Islet precursor cell (in vitro differentiated cells): ENCODE measurements at regions not wholly inside any gene's neighbourhood (a gene's known extent, or its start where the extent isn't known, plus 50 kb on each side); places are given as distances from the start of the nearest gene placed in this dataset.

Experiments used
- DNase-seq: peaks from one replicate; pipeline ENCODE4 v3.0.0-alpha.2; 2018

DNA sequence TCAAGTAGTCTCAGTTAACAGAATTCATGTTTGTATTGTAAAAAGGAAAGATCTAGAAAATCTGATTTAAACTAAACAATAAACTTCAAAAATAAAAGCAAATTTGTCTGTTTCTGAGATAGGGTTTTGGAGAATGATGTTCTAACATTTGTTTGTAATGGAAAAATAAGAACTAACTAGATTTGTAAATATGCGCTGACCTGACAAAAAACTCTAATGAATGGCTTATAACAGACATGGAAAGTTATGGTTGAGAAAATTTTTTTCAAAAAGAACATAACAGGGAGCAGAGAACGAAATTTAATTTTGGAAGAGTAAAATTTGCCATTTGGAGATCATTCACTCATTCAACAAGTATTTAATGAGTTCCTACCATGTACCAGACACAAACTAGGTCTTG, 179.0 kb upstream of the TARS1 start:
- DNase-seq = no peak

DNA sequence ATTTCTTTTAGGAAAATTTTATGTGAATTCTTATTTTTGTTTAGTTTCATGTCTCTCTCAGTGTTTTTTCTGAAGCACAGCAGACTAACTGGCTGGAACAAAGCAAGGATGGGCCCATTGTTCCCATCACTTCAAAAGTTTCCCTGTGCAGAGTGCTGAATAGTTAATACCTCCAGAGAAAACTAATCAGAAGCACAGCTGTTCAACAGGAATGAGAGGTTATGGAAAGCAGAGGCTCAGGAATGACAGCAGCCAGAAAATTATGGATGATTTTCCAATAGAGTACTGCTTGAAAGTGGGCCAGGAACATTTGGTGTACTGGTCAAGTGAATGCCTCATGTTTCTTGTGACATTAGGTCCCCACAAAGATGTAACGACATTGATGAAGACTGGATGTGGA, 173.0 kb upstream of the TARS1 start:
- DNase-seq = no peak

DNA sequence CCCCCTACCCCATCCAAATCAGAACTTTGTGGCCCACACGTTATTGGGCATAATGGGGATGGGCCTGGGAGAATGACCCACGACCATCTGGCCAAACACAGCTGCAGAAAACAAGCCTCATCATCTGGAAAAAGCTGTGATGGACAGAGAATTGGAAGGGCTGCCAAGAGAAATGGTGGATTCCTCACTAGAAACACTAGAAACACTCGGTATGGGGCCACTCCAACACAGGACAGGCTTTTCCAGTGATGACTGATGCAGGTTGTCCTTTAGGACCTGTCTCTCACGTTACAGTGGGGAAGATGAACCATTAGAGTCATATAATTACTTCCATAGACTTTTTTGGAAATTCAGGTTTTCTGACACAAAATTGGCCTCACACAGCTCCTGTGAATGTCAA, 172.4 kb upstream of the TARS1 start:
- no peak for DNase-seq

DNA sequence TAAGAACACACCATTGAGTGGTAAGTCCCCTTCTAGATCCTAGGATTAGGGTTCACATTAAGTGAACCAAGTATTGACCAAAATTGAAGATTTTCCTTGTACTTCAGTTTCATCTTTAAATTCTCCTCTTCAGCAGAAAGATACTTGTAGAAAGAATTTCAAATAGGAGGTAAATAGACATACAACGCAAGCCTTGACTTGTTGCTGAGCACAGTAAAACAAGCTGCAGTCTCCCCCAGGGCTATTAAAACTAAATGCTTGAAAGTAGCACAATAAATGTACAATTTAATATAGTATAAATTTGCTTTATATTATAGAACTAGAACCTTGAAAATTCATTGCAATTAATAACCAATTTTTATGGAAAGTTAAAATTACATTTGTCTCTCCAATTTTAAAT, 170.1 kb upstream of the TARS1 start:
- DNase-seq = no peak

DNA sequence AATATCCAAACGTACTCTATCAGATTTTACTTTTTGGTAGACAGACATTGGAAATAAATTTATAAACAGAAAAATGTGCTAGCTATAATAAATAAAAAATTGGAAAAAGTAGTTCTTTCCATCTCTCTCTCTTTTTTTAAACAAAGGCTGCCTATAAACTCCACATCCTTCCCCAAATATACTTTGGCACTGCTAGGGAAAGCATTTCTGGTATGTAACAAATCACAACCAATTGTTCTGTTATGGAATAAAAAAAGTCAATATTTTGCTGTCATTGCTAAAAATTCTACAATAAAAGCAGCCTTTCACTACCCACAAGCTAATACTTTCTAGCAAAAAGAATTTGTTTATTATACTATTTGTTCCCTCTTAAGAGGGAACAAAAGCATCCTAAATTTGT, 169.2 kb upstream of the TARS1 start:
- no peak for DNase-seq

DNA sequence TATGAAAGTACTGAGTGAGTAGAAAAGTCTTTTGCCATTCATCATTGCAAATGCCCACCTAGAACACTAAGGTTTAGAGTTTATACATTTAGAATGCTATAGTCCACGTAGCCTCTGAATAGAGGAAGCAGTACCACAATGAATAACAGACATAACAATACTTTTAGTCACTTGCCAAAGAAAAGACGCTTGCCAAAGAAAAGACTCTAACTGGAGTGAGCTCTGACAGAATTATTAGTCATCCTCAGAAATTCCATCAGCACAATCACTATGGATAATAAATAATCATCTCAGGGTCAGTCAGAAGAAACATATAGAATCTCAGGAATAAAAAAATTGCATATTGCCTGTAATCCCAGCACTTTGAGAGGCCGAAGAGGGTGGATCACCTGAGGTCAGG, 168.5 kb upstream of the TARS1 start:
- DNase-seq = no peak

DNA sequence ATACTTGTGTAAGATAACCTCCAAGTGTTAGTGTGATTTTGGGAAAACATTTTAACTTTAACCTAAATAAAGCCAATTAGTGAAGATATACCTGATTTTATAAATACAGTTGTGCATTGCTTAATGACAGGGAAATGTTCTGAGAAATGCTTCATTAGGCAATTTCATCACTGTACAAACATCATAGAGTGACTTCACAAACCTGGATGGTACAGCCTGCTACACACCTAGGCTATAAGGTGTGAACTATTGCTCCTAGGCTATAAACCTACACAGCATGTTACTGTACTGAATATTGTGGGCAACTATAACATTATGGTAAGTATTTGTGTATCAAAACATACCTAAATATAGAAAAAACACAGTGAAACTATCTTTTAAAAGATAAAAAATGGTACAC, 166.8 kb upstream of the TARS1 start:
- DNase-seq = no peak

DNA sequence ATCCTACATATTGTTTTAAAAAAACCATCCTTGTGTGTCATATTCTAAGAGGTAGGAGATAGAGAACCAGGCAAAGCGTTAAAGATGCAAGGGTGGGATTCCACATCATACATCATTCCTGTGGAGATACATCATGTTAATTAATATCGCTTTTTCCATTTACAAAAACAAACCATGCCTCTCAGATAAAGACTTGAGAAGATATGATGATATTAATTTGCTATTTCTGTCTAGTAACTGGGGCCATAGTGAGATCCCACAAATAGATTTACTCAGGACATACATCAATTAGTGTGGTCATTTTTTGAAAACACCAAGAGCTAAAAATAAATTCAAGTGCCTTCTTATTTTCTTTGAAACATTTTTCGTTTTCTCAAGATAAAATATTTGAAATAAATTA, 165.4 kb upstream of the TARS1 start:
- no peak for DNase-seq

DNA sequence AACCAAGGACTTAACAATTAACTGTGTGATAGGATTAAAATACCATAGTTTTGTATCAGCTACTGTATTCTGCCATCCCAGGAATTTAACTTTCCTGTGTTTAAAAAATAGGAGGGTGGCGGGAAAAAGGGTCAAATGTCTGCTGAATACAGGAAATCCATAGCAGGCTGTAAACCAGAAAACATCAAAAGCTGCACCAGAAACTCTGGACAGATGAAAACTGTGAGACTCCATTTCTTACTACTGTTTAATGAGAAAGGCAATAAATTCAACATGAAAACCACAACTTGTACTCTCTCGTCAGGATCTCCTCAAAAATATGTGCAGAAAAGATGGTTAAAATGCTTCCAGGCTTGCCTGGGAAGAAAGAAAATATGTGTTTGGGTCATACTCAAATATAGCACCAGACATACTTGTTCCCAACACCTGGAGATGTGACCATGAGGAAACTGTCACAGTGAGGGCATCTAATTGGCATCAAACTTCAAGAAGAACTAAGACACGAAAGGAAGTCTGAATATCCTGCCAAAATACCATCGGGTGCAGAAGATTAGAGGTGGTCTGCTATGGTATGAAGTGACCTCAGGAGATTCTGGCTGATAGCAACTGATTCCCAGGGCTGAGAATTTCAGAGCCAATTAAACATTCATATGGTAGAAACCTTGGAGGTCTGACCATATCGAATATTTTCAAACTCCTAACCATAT, 164.7 kb upstream of the TARS1 start:
- DNase-seq = no peak

DNA sequence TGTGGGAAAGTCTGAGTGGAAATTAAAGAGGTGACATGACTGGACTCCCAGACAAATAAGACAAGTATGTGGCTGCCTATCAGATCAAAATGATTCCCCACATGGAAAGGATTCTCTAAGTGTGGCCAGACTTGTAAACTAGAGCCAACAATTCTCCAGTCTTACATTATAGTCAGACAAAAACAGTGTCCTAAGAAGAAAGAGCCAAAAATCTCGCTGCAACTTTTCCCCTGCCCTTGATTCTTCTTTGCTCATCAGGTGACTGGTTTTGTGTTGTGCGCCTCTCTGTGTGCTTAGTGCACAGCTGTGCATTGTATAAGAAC, 164.2 kb upstream of the TARS1 start:
- no peak for DNase-seq

DNA sequence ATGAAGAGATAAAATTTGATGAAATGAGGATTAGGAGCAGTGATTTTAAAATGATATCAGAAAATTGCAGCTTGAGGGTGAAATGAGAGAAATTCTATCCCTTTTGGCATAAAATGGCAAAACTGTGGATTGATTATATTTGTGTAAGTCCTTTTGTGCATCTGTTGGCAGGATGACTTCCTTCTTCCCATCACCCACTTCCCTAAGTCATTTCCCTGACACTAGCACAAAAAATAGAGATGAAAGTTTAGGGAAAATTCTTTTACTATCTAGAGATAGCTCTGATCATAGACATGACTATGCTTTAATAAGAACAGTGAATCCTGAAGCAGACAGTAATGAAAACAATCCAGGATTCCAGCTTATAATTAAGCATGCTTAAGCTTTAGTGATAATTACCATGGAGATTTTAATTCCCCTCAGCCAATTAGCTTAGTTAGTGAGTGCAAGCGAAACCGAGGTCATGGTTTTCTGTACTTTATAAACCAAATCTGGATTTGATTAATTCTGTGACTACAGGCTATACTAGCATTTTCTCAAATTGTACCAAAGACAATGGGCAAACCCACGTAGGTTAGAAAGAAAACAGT, 163.6 kb upstream of the TARS1 start:
- DNase-seq = no peak

DNA sequence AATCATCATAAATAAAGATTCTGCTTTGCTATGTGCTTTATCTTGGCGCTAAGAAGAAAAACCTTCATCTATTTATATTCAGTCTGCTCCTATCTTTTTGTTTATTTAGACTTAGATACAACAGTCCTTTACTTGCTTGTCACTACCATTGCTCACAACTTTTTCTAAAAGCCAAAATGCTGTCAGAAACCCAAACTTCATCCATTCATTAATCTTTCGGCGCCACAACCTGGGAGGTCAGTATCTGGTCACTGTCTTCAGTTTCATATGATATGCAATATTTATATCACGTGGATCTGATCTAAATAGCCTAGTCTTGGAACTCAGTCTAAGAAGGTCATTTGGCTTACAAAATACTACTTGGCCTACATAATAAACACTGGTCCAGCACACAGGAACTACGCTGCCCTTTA, 159.3 kb upstream of the TARS1 start:
- DNase-seq = no peak

DNA sequence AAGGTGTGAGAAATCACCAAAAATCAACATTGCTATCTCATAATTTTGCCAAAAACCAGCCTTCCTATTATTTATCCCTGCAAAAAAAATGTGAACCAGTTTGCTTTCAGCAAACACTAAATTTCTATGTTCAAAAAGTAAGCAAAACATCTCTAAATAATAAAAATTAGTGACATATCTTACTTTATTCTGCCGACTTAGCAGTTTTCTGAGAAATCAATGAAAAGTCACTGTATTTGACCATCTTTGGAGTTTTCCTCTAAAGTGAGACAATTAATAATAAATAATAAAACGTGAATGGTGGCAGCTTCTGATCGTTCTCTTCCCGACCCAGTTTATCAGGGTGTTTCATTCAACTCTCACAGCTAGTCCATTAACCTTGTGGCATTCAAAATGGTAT, 158.6 kb upstream of the TARS1 start:
- no peak for DNase-seq

DNA sequence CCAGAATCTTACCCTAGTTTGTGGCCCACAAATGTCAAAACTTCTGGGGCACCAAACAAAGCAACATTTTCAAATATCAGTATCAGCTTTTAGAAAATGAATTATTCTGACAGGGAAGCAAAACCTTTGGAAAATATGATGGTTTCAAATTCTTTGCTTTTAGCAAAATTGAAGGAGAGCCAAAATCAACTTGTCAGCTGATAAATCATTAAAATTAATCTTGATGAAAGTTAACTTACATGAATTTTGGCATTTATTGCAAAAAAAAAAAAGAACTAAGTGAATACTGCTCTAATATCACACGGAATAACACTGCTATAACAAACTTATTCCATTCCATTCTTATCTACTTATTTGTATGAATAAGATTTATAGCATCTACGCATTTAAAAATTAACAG, 158.1 kb upstream of the TARS1 start:
- DNase-seq = no peak

DNA sequence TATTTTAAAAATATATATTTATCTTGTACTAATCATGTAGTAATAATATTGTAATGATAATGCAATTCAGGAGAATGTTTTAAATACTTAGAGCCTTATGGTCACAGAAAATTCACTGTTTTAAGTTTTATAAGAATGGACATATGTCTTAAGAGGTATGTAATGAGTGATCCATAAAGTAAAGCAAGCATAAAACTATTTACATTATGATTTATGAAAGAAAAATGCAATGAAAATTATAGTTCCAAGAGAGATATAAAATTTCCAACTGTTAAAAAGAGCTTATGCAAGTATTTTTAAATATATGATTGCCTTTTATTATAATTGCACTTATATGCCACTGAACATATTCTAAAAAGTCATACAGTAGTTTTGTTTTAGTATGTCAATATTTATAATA, 157.5 kb upstream of the TARS1 start:
- DNase-seq = no peak

DNA sequence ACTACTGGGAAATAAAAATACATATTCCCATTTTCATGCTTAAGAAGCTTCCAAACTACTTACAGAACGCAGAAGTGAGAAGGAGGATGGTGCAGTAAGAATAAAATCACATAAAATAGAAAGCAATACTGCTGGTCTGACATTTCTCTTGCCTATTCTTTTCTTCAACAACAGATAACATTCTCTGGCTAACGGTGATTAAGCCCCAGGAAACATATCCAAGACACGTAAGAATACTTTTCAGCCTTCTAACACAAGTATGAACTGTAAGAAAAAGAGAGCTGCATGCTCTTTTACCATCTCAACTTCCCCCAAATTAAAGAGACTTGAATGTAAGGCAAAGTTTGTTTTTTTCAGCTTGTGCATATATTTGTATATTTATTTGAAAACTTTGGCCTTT, 156.1 kb upstream of the TARS1 start:
- DNase-seq = no peak

DNA sequence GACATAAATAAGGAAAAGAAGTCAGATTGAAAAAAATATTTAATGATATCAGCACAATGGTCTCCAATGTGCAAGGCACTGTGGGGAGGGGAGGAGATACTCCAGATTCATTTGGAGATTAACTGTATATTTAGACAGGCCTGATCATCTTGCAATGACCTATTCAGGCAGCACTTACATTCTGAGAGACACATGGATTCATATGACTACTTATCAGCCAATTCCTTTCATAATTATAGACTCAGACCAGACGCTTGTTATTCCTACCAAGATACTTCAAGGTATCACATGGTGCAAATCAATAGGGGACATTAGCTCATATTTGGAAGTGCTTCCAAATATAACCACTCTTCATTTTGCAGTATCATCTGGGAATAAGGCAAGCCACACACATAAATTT, 153.5 kb upstream of the TARS1 start:
- no peak for DNase-seq

DNA sequence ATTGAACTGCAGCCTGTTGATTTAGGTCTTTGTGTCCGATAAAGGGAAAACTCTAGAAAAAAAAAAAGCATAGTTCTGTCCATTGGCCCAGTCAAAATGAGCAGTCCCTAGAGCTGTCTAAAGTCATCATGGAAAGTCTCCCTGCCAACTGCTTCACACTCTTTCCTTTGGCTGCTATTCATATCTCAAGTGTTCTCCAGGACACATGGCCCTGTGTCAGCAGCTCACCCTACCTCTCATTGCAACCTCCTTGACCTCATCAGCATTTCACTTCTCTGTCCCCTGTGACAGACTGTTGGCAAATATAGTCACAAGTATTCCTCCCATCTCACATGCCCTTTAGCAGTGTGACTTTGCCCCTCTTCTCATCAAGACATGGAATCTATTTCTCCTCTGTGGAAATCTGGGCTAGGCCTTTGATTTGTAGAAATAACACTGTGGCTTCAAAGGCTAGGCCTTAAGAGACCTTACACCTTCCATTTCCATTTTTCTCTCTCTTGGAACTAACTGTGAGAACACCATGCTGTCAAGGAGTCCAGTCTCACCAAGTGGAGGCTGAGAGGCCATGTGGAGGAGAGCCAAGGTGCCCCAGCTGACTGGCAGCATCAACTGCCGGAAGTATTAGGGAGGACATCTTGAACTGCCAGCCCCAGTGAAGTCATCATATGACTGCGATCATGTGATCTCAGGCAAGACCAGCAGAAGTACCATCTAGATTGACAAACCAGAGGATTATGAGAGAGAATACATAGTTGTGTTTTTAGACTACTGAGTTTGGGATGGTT, 149.4 kb upstream of the TARS1 start:
- no peak for DNase-seq

DNA sequence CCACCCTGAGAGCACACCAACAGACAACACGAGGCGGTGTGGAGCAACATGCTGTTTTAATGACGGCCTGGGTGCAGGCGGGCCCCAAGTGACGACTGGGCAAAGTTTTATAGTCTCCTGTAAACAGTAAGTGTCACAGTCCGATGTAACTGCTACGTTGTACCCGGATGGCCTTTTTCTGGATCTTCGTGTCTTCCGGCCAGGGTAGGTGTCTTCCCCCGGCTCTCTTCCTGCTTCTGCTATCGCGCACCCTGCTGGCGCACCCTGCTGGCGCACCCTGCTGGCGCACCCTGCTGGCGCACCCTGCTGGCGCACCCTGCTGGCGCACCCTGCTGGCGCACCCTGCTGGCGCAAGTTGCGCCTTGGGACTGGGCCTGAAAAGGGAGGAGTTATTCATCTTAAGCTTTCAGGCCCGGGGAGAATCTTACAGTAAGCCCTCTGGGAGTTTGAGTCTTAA, 143.0 kb upstream of the TARS1 start:
- peak; percentile 58 for DNase-seq

DNA sequence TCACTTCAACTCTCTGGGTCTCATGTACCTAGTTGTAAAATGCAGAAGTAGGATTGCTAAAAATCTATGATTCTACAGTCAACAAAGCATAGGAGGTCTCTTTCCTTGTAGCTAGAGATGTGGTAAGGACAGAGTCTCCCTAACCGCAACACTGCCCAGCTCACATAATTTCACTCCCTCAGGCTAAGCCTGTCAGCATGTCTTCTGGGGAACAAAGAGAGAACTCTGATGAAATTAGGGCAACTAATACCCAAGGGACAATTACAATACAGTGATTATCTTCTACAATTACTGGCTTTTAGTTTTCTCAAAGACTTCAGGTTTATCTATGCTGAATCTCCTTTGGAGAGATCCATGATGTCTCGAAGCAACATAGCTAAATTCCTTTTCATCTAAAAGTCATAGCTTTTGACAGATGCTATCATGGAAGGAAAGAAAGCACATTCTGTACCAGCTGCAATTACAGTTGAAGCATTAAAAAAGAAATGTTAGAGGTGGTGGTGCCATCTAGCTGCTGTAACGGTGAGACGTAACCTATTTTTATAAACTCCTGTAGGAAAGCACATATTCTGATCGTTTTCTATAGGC, 141.1 kb upstream of the TARS1 start:
- peak; percentile 91 for DNase-seq

DNA sequence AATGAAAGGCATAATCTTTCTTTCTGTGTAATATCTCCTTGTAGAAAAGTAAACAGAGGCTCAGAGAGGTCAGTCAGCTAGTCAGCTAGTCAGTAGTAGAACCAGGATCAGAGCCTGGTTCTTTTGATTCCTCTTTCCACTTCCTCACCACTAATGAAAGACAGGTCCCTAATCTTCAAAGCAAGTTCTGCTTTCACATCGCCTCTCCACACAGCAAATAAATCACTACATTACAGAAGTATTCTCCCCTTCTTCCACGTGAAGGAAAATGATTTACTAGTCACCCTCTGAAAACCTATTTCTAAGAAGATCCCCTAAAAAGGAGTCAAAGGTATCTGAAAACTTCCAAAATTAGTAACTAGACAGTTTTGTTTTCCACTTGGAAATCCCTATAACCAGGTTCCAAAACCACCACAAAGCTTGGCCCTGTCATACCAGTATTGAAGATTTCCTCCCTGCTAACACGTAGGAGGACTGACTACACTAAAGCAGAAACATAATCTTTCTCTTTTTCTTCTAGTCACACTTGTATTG, 140.5 kb upstream of the TARS1 start:
- no peak for DNase-seq

DNA sequence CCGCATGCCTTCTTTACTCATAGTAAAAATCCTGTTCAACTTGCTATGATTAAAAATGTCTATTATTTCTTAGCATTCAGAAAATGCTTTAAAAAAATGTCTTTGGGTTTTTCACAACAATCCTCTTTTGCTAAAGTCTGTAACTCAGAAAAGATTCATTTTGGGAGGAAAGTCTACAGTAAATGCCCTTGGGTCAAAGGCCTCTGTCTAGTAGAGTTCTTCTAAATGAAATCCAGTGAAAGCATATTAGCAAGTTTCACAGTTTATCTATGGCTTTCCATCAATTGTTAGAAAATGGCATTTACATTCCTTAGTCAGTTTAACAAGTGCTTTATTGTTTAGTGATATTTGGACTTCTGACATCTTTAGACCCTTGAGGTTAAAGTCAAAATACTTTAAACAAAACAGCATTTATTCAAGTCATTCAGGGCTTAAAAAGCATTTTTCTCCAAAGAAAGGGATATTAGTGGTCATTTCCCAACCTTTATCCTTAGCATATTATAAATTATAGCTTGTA, 137.1 kb upstream of the TARS1 start:
- no peak for DNase-seq

DNA sequence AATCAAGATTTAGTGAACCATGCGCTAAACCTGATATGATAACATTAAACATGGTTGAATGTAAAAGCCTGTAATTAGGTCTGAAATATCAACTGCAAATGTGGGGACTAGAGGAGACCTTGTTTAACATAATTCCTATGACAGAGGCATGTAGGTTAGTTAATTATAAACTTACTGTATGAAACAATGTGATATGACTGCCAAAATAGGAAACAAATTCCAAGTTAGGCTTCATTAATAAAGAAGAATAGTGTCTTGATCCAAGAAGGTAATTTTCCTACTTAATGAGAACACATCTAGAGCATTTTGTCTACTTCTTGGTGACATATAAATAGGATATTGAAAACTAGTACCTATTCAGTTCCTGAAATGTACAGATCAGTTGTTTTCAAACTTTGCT, 136.2 kb upstream of the TARS1 start:
- no peak for DNase-seq

DNA sequence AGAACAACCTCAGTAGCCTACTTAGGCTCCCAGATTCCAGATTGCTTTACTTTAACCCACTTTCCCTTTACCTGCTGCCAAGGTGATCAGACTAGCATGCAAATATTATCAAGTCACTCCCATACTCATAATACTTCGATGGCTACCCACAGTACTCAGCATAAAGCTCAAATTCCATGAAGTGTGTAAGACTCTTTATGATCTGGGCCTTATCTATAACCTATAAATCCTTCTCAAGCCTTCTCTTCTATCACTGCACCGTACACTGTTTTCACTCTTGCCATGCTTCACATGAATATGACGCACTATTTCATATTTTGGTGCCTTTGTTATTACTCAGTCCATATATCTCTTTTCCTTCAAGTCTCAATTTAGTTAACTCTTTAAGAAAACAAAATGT, 135.2 kb upstream of the TARS1 start:
- no peak for DNase-seq
